ENCODE measurements at regions not wholly inside any gene's neighbourhood (a gene's known extent, or its start where the extent isn't known, plus 50 kb on each side); places are given as distances from the start of the nearest gene placed in this dataset.

DNA sequence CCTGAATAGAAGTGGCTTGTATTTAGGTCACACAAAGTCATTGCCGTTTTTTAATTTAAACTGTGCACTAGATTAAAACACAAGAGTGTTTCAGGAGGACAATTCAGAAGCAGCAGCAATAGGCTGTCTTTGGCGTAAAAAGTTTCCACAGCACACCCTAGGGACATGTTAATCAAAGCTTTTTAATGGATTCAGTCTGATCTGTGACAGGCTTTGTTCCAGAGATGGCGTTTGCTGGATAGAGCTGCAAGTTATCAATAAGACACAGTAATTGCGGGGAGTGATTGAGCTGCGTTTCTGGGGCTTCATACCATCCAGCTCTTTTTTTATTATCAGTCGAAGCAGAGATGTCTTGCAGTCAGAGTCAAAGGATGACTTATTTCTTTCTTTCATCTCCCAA is 300.3 kb downstream of the ZNF608 start (continued):
- TF ChIP-seq, protein P1, sequence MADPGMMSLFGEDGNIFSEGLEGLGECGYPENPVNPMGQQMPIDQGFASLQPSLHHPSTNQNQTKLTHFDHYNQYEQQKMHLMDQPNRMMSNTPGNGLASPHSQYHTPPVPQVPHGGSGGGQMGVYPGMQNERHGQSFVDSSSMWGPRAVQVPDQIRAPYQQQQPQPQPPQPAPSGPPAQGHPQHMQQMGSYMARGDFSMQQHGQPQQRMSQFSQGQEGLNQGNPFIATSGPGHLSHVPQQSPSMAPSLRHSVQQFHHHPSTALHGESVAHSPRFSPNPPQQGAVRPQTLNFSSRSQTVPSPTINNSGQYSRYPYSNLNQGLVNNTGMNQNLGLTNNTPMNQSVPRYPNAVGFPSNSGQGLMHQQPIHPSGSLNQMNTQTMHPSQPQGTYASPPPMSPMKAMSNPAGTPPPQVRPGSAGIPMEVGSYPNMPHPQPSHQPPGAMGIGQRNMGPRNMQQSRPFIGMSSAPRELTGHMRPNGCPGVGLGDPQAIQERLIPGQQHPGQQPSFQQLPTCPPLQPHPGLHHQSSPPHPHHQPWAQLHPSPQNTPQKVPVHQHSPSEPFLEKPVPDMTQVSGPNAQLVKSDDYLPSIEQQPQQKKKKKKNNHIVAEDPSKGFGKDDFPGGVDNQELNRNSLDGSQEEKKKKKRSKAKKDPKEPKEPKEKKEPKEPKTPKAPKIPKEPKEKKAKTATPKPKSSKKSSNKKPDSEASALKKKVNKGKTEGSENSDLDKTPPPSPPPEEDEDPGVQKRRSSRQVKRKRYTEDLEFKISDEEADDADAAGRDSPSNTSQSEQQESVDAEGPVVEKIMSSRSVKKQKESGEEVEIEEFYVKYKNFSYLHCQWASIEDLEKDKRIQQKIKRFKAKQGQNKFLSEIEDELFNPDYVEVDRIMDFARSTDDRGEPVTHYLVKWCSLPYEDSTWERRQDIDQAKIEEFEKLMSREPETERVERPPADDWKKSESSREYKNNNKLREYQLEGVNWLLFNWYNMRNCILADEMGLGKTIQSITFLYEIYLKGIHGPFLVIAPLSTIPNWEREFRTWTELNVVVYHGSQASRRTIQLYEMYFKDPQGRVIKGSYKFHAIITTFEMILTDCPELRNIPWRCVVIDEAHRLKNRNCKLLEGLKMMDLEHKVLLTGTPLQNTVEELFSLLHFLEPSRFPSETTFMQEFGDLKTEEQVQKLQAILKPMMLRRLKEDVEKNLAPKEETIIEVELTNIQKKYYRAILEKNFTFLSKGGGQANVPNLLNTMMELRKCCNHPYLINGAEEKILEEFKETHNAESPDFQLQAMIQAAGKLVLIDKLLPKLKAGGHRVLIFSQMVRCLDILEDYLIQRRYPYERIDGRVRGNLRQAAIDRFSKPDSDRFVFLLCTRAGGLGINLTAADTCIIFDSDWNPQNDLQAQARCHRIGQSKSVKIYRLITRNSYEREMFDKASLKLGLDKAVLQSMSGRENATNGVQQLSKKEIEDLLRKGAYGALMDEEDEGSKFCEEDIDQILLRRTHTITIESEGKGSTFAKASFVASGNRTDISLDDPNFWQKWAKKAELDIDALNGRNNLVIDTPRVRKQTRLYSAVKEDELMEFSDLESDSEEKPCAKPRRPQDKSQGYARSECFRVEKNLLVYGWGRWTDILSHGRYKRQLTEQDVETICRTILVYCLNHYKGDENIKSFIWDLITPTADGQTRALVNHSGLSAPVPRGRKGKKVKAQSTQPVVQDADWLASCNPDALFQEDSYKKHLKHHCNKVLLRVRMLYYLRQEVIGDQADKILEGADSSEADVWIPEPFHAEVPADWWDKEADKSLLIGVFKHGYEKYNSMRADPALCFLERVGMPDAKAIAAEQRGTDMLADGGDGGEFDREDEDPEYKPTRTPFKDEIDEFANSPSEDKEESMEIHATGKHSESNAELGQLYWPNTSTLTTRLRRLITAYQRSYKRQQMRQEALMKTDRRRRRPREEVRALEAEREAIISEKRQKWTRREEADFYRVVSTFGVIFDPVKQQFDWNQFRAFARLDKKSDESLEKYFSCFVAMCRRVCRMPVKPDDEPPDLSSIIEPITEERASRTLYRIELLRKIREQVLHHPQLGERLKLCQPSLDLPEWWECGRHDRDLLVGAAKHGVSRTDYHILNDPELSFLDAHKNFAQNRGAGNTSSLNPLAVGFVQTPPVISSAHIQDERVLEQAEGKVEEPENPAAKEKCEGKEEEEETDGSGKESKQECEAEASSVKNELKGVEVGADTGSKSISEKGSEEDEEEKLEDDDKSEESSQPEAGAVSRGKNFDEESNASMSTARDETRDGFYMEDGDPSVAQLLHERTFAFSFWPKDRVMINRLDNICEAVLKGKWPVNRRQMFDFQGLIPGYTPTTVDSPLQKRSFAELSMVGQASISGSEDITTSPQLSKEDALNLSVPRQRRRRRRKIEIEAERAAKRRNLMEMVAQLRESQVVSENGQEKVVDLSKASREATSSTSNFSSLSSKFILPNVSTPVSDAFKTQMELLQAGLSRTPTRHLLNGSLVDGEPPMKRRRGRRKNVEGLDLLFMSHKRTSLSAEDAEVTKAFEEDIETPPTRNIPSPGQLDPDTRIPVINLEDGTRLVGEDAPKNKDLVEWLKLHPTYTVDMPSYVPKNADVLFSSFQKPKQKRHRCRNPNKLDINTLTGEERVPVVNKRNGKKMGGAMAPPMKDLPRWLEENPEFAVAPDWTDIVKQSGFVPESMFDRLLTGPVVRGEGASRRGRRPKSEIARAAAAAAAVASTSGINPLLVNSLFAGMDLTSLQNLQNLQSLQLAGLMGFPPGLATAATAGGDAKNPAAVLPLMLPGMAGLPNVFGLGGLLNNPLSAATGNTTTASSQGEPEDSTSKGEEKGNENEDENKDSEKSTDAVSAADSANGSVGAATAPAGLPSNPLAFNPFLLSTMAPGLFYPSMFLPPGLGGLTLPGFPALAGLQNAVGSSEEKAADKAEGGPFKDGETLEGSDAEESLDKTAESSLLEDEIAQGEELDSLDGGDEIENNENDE (IDR thresholded peaks at IDR 0.05; ENCODE audit: insufficient replicate concordance, low read length) = no peak
- TF ChIP-seq EZH2 (IDR thresholded peaks at IDR 0.05; ENCODE audit: low read depth, low read length, severe bottlenecking) = no peak
- no peak for TF ChIP-seq RBBP5 (IDR thresholded peaks at IDR 0.05; ENCODE audit: borderline replicate concordance, low read depth, low read length)

Data from H1 (cell line).